PC-9 (cell line): ENCODE measurements at regions not wholly inside any gene's neighbourhood (a gene's known extent, or its start where the extent isn't known, plus 50 kb on each side); places are given as distances from the start of the nearest gene placed in this dataset.

Source experiments
- CTCF ChIP-seq: fragments of 200-600 bp; sonication (generic); conservative IDR thresholded peaks from 2 replicates; pipeline ENCODE4 v1.6.1; 2017; ENCODE audit warnings: mixed run types, antibody characterized with exemption, mild to moderate bottlenecking, moderate library complexity
- EZH2 ChIP-seq: fragments of 200-600 bp; sonication (generic); IDR thresholded peaks from 2 replicates; pipeline ENCODE4 v1.8.0; 2017; ENCODE audit warnings: antibody characterized with exemption, low read depth

- TF ChIP-seq EZH2 (no peak), CTCF (no peak)
Measured at GRCh38 chr9:13990994-13991393, 322.9 kb downstream of the NFIB start.
